NCI-H1092 (cell line): ENCODE measurements at regions not wholly inside any gene's neighbourhood (a gene's known extent, or its start where the extent isn't known, plus 50 kb on each side); places are given as distances from the start of the nearest gene placed in this dataset.
"Not testable (repeated sequence)": the region's sequence is repeated elsewhere in the genome, so short reads cannot be mapped to it uniquely, and the experiment has no call there.

ENCODE experiments used
- DNase-seq: peaks from one replicate; lab custom pipeline; 2025; lab: John Stamatoyannopoulos, UW

DNA sequence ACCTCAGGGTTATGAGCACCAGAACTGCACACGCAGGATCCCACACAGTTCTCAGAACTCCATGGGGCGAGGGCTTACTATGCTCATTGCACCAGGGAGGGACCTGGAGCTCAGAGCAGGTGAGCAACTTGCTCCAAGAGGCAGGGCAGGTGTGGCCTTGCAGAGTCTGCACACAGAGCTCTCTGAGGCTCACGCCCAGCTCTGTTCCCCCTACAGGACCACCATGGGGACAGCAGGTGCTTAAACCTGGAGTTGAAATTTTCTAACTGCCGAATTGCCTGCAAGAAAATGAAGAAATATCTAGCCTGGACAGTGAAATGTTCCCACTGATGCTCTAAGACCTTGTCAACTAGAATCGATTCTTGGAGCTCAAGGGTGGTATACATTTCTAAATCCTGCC, 49.9 kb upstream of the MSMB start:
- DNase-seq = not testable (repeated sequence)

DNA sequence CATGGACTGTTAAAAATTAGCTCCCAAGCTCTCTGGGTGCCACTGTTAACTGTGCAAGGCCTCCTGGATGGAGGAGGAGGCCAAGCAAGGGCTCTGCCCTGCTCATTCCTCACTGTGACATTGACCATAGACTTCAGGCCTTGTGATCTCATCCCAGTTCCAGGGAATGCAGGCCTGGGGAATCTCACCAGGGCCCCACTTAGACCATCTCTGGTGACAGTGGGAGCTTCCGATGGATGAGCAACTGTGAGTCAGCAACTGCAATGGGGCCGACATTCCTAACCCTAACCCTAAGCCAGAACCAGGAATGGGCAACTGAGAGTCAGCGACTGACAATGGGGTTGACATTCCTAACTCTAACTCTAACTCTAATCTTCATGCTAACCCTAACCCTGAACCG, 50.4 kb upstream of the MSMB start:
- no peak for DNase-seq

DNA sequence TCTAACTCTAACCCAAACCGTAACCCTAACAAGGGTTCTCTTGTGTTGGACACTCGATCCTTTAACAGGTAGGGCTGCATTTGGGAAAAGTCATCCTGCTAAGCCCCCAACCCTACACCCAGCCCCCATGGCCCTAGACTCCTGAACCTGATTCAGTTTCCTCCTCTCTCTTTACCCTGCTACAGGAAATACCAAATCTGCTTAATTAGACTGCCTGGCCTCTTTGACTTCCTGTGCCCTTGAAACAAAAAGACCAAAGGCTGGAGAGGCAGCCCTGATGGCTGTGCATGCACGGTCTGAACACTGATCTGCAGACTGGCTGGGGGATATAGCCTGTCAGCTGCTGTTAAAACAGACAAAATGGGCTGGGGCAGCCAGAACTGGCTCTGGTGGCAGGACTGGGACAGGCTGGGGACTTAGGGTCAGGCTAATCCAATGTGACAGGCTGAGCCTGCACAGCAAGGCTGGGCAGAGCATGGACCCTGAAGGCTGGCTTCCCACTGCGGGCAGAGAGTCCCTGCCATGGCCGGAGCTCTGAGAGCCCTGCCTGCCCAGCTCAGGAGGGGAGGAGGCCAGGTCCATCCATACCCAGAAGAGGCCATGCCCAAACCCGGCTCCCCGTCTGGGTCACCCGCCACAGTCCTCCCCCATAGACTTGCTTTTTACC, 51.0 kb upstream of the MSMB start:
- DNase-seq = no peak

DNA sequence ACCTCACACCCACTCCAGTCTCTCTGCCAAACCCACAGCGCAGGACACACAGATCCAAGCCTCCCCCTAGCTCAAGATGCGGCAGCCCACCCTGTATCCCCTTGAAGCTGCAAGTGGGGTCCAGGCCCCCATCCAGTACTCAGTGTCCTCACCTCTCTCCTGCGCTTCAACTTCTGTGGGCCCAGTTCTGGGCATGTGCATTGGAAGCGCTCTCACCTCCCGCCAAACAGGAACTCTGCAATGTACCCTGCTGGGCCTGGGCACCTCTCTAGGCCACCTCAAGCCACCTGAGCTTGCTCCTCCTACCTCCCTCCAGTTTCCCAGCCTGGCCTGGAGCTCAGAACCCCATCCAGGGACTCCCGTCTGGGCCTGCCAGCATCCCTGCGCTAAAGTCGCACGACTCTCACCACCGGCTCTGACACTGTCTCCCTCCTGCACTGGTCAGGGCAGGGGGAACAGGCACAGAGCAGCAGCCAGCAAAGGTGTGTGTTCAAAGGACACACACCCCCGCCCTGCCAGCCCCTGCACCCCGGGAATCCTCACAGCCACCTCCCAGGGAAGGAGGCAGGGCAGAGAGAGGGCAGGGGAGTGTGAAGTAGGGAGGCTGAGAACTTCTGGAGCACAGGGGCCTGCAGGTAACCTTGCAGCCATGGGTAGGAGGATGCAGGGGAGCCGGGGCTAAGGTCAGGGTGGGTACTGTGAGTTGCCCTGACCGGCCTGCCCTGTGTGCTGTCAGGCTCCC, 51.7 kb upstream of the MSMB start:
- DNase-seq = no peak

DNA sequence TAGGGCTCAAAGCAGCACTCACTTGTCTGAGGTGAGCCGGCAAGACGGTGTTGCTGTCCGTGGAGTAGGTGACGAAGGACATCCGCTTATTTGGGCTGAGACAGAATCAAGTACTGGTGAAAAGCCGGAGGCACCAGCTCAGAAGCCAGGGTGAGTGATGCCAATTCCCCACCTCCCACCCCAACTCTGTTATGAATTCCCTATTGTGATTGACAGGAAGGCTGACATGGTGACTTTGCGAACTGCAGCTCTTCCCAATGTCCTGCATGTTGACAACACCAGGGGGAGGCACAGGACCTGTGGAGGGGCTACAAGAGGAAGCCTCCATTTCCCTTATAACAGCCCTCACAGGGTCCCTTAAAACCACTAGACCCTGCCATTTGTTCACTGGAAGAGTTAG, 52.3 kb upstream of the MSMB start:
- no peak for DNase-seq

DNA sequence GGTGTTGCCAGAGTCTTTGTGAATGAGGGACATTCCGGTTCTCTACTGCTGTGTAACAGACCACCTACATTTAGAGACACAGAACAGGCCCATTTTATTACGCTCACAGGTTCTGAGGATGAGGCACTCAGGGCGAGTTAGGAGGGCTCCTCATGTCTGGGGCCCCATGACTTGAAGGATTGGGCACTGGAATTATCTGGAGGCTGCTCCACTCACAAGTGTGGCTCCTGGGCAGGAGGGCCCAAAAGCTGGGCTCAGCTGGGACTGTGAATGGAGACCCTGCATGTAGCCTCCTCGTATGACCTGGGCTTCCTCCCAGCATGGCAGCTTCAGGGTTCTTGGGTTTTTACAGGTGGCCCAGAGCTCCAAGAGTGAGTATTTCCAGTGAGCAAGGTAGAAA, 52.9 kb upstream of the MSMB start:
- not testable (repeated sequence) for DNase-seq

DNA sequence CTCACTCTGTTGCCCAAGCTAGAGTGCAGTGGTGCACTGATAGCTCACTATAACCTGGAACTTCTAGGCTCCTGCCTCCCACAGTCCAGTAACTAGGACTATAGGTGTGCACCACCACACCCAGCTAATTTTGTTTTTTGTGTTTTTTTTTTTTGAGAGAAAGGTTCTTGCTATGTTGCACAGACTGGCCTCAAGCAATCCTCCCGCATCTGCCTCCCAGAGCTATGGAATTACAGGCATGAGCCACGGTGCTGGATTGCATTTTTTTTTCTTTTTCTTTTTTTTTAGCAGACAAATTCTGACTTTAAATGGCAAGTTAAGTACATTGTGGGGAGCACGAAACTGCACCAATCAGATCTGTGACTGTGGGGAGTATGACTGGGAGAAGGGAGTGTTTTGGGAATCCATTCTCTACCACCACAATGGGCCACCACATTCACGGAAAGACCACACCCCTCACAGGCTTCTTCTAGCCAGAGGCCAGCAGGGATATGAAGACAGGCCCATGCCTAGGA, 58.1 kb upstream of the MSMB start:
- DNase-seq = no peak

DNA sequence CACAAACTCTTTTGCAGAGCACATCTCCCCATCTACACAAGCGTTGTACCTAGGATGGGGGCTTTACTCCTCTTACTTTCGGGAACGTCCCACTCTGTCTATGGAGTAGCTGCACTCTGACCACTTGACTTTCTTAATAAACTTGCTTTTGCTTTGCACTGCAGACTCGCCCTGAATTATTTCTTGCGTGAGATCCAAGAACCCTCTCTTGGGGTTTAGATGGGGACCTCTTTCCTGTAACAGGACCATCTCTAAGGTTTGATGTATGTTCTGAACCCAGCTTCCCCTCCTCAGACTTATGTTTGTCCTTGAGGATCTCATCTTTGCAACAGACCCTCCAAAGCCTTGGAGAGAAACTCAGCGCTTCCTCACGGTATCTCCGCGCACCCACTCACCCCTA, 59.3 kb upstream of the MSMB start:
- DNase-seq = not testable (repeated sequence)

DNA sequence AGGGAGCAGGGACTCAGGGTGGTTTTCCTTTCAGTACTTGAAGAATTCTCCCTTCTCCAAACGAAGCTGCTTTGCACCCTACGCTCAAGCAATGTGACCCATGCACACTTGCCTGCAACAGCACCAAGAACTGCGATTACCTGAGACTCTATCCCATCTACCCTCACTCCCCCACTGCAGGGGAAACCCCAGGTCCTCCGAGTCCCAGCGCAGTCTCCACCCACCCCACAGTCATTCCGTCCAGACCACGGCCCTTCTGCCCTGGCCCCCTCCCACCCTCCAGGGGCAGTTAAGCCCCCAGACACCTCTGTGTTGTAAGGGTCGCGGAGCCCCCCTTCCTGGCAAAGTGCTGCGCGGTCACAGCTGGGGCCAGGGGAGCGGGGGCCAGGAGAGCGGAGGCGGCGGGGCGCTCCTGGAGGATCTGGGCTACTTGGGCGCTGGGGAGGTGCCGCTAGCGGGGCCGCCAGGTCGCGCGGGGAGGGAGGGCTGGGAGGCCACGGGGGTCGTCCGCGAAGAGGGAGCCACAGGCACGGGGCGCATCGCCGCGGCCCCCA, 59.9 kb upstream of the MSMB start:
- DNase-seq = not testable (repeated sequence)

DNA sequence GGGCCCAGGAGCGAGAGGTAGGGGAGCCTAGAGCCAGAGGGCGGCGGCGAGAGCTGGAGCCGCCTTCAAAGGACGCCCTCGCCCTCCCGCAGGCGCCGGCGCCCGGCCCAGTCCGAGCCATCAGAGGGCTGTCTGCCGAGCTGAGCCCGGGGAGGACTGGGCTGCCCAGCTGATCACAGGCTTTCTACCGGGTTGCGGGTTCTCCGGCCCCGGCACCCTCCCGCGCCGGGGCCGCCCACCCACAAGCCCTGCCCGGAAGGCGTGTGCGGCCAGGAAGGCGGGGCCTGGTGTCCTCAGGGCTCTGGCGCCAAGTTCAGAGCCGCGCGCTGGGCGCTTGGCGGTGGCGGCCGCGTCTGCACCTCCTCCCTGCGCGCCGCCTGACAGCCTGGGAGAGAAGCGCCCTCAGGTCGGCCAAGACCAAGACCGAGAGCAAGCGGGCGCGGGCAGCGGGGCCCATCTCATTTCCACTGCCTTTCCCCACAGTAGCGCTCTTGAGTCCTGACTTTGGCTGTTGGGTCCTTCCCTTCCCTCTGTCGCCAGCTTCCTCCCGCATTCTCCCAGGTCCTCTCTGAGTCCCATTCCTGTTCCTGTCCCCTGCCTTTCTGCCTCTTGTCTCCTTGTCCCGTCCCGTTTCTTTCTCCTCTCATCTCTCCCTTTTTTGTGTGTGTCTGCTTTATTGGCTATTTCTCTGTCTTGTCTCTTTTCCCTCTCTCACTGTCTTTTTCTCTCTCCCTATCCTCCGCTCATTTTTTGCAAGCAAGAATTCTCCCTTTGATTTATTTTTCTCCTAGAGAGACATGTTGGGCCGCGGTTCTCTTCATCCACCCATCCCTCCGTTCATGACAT, 60.6 kb upstream of the MSMB start:
- peak; percentile 34 for DNase-seq

DNA sequence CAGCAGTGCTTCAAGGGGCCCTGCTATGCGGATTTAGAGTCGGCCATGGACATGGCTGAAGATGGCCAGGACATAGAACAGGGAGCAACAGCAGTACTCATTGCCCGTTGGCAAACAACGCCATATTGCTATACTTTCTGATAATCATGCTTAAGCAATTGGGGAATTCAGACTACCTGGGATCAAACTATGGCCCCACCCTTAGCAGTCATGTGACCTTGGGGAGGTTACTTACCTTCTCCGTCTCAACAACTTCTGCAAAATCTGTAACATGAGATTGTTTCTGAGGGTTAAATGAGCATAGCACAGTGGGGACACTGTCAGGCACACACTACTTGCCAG, 62.1 kb upstream of the MSMB start:
- not testable (repeated sequence) for DNase-seq

DNA sequence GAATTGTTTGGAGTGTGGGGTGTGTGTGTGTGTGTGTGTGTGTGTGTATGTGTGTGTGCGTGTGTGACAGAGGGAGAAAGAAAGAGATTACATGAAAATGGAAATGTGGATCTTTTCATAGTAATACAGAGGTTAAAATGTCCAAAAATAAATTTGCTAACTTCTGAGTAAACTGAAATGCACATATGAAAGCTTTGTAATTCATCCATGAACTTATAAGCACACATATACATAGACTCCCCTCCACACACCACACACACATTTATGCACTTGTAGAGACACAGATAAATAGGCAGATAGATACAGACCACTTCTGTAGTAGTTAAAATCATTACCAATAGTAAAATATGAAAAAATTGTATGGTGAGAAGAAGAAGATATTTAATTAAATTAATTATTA, 108.2 kb upstream of the MSMB start:
- DNase-seq = not testable (repeated sequence)

DNA sequence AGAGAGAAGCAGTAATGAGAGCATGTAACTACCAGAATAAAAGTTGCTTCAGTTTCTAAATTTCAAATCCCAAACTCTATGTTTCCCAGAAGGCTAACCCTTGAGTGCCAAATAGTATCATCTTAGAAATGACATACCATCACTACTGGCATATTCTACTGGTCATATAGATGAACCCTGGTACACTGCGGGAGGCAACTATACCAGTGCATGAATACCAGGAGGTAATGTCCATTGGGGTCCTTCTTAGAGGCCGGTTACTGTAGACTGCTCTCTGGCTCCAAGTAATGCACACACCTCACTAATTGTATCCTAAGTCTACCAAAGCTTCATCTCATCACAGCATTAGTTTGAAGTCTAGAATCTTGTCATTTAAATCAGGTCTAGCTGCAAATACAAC, 108.6 kb upstream of the MSMB start:
- DNase-seq = not testable (repeated sequence)

DNA sequence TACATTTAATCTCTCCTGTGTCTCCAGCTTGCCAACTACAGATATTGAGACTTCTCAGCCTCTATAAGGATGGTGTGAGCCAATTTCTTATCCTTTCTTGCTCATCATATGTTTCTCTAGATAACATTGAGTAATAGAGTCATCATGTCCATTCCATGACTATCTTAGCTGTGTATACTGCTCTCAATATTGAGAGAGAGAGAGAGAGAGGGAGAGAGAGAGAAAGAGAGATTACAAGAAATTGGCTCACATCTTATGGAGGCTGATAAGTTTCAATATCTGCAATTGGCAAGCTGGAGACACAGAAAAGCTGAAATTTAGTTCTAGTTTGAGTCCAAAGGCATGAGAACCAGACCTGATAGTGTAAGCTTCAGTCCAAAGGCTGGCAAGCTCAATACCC, 110.8 kb upstream of the MSMB start:
- DNase-seq = not testable (repeated sequence)

DNA sequence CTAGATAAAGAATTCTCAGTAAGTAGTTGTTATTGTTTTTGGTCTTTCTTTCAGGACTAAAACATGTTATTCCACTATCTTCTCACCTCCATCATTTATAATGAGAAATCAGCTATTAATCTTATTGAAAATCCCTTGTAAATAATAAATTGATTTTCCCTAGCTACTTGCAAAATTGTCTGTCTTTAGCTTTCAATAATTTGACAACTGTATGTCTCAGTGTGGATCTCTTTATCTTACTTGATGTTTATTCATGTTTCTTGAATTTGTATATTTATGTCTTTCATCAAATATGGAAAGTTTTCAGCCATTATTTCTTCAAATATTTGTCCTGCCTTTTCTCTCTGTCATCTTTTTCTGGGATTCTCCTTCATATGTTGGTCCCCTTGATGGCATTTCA, 117.1 kb upstream of the ANTXRL start:
- no peak for DNase-seq

DNA sequence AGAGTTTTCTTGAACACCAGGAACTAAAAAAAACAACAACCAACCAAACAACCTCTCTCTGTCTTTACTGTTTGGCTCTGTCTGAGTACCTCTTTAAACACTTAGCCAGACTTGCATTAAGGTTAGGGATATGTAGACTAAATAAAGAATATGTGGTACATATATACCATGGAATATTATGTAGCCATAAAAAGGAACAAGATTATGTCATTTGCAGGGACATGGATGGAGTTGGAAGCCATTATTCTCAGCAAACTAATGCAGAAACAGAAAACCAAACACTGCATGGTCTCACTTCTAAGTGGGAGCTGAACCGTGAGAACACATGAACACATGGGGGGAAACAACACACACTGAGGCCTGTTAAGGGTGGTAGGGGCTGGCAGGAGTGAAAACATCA, 116.0 kb upstream of the ANTXRL start:
- DNase-seq = no peak

DNA sequence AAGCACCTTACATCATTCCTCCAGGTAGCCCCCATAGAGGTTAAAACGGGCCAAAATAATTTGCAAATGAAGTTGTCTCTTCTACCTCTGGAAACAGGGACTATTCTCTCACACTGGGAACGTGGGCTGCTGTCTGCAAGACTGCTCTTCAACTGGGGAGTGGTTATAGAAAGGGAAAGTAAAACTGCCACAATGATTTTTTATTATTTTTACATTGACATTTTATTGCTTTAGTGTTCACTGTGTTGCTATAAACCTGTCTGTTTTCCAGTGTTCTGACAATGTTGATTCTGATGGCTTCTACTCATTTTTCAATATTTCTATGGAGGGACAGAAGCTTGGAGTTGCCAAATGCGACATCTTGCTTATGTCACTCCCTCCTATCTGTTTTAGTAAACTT, 115.1 kb upstream of the ANTXRL start:
- no peak for DNase-seq

DNA sequence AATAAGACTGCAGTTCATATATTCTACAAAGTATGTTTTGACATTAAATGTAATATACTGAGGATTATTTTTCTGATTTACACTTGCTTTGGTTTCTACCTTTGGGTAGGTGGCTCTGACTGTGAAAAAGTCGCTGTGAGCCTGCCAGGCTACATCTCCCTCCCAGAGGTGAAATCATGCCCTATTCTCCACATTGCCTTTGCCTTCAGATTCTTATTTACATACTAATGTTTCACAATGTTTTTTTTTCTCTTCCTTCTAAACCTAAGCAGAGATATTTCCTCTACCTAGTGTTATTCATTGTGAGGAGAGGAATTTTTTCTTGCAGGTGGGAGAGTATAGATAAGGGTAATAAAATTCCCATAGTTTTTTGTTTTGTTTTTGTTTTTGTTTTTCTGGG, 111.5 kb upstream of the ANTXRL start:
- no peak for DNase-seq

DNA sequence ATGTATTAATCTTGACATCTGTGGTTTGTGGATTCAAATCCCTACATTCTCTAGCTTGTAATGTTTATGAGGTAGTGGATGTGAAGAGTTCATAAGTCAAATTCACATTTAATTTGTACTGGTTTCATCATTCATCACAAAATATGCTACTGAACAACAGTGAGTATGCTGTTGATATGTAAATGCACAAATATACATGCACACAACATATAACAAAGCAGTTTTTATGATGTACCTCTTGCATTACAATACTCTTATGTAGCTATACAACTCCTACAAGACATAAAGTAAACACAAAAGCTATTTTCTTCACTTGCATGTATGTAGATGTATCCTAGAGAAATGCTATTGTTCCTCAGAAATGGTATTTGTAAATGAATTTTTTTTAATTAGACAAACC, 111.0 kb upstream of the ANTXRL start:
- no peak for DNase-seq

DNA sequence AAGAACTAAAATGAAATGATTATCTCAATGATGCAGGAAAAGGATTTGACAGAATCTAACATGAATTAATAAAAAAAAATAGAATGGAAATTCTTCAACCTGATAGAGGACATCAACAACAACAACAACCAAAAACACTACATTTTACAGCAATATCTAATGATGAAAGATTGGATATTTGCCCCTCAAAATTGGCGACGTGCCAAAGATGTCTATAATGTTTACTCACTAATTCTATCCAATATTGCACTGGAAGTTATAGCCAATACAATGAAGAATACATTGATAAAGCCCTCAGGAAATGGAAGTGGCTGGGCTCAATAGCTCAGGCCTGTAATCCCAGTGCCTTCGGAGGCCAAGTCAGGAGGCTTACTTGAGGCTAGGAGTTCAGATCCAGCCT, 99.4 kb upstream of the ANTXRL start:
- not testable (repeated sequence) for DNase-seq

DNA sequence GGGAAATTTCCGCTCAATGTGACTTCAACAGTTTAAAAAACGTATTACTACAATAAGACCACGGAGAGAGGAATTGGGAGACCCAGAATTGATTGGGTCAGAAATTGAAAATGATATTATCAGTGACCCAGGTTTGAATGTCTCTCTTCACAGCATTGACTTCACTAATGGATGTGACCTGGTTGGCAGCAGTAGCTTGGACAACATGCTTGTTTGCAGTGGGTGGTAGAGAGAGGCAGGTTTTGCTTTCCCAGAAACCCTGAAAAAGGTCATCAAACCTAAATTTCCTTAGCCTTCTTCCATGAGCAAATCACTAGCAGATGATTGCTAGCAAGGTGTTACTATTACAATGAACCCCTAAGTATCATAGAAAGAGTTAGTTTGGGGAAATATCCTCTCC, 89.7 kb upstream of the ANTXRL start:
- no peak for DNase-seq

DNA sequence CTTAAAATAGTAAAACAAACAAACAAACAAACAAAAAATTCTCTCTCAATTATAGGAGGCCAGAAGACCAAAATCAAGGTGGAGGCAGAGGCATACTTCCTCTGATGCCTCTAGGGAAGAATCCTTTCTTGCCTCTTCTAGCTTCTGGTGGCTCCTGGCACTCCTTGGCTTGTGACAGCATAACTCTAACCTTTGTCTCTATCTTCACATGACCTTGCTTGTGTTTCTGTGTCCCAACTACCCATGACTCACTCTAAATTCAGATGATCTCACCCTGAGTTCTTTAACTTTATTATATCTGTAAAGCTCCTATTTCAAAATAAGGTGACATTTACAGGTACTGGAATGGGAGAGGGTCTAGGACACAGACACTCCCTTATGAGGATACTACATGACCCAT, 88.3 kb upstream of the ANTXRL start:
- no peak for DNase-seq

DNA sequence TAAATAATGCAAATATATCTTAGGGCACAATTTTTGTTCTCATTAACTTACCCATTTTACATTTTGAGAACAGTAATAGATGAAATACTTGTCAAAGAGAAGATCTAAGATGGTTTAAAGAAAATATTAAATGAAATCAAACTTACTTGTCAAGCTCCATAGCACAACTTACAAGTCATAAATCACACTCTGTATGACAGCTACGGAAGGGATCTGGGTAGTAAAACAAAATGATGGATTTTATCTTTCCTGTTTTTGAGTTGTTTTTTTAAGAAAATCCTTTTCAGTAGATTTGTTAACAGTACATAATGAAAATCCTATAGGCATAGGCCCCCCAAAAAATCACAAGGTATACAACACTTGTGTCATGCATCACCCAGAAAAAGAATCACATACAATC, 84.4 kb upstream of the ANTXRL start:
- not testable (repeated sequence) for DNase-seq
